AG09309 (cell line): ENCODE measurements at regions not wholly inside any gene's neighbourhood (a gene's known extent, or its start where the extent isn't known, plus 50 kb on each side); places are given as distances from the start of the nearest gene placed in this dataset.
"Not testable (repeated sequence)": the region's sequence is repeated elsewhere in the genome, so short reads cannot be mapped to it uniquely, and the experiment has no call there.

Source experiments
- DNase-seq: peaks from one replicate; pipeline ENCODE4 v3.0.0-alpha.2; 2010; ENCODE audit warnings: low read depth
- H3K4me3 ChIP-seq: 2 replicates; pipeline ENCODE4 v1.5.1; 2011; ENCODE audit warnings: mild to moderate bottlenecking, low read depth, low read length, moderate library complexity; ENCODE audit not compliant: control insufficient read depth
- CTCF ChIP-seq: IDR thresholded peaks from 2 replicates; pipeline ENCODE4 v1.5.1; 2011; ENCODE audit warnings: mild to moderate bottlenecking, low read depth, low read length, inconsistent platforms; ENCODE audit not compliant: insufficient read depth, control insufficient read depth; ENCODE audit errors: missing control alignments

- no peak for DNase-seq
- no peak overlapping the region for H3K4me3 ChIP-seq
- TF ChIP-seq CTCF = no peak
Measured at GRCh38 chr3:139134678-139135372, 90.1 kb upstream of the PRR23C start.

GRCh38 chr3:139135657-139136056 is 91.0 kb upstream of the PRR23C start:
- no peak for TF ChIP-seq CTCF
- H3K4me3 ChIP-seq = no peak overlapping the region
- no peak for DNase-seq

- DNase-seq = no peak
- no peak for TF ChIP-seq CTCF
- no peak overlapping the region for H3K4me3 ChIP-seq
Measured at GRCh38 chr3:139136469-139137202, 91.9 kb upstream of the PRR23C start.

- no peak overlapping the region for H3K4me3 ChIP-seq
- no peak for DNase-seq
- TF ChIP-seq CTCF = no peak
Measured at GRCh38 chr3:139140553-139140952, 95.9 kb upstream of the PRR23C start.

GRCh38 chr3:139145980-139146379 is 101.3 kb upstream of the PRR23C start:
- not testable (repeated sequence) for DNase-seq, H3K4me3 ChIP-seq

GRCh38 chr3:139151530-139151929 is 106.8 kb upstream of the PRR23C start:
- no peak for DNase-seq
- no peak overlapping the region for H3K4me3 ChIP-seq
- no peak for TF ChIP-seq CTCF

- not testable (repeated sequence) for H3K4me3 ChIP-seq, DNase-seq
Measured at GRCh38 chr3:139153434-139153833, 108.7 kb upstream of the PRR23C start.
